ENCODE measurements at regions not wholly inside any gene's neighbourhood (a gene's known extent, or its start where the extent isn't known, plus 50 kb on each side); places are given as distances from the start of the nearest gene placed in this dataset.

DNA sequence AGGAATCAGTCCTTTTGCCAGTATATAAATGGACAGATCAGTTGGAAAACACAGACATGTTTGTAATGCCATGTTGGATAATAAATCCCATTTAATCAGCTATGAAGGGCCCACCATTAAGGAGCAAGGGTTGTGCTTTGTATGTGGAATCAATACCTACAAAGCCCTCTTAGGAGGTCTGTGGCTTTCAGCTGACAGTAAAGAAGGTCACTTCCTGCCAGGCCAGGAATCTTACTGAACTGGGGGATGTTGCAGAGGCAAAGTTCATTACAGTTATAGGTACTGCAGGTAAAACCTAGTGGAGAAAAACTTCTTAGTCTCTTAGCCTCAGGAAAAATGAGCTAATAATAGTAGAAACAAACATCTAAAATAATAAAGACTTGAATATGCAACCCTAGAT, 129.5 kb downstream of the FAM76B start:
- Mint-ChIP-seq H3K4me1 (peaks cover 20% of the 10 kb centered on the region), H3K4me3 (no peak overlapping the region), H3K9me3 (peaks cover 22% of the 10 kb centered on the region), H3K27me3 (ENCODE audit: low read depth) (no peaks in the 10 kb centered on the region), H3K27ac (peak overlapping the region; percentile 53), H3K36me3 (no peaks in the 10 kb centered on the region)
- no peak for DNase-seq (ENCODE audit: low spot score in 2 of 2, unreplicated experiment in 2 of 2)
- TF ChIP-seq, protein P1, sequence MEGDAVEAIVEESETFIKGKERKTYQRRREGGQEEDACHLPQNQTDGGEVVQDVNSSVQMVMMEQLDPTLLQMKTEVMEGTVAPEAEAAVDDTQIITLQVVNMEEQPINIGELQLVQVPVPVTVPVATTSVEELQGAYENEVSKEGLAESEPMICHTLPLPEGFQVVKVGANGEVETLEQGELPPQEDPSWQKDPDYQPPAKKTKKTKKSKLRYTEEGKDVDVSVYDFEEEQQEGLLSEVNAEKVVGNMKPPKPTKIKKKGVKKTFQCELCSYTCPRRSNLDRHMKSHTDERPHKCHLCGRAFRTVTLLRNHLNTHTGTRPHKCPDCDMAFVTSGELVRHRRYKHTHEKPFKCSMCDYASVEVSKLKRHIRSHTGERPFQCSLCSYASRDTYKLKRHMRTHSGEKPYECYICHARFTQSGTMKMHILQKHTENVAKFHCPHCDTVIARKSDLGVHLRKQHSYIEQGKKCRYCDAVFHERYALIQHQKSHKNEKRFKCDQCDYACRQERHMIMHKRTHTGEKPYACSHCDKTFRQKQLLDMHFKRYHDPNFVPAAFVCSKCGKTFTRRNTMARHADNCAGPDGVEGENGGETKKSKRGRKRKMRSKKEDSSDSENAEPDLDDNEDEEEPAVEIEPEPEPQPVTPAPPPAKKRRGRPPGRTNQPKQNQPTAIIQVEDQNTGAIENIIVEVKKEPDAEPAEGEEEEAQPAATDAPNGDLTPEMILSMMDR (IDR thresholded peaks at IDR 0.05; ENCODE audit: unreplicated experiment): no peak

DNA sequence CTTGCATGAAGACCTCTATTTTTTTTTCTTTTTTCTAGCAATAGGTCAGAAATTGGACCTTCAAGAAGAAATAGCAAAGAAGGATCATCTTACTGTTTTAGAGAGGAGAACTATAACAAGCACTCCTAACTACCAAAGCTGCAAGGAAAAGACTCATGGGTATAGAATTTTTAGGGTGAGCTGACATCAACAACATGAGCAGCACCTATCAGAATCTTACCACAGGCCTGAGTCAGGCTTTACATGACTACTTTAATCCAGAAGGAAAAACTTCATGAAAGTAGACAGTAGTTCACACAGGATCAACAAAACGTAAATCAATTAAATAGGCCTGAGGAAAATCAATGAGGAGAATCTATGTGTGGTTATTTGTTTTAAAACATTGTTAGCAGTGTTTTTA, 130.5 kb downstream of the FAM76B start:
- Mint-ChIP-seq H3K27ac (no peak overlapping the region), H3K27me3 (ENCODE audit: low read depth) (no peaks in the 10 kb centered on the region), H3K9me3 (peaks cover 12% of the 10 kb centered on the region), H3K36me3 (no peaks in the 10 kb centered on the region), H3K4me3 (no peak overlapping the region), H3K4me1 (peaks cover 20% of the 10 kb centered on the region)
- TF ChIP-seq, protein P1 (IDR thresholded peaks at IDR 0.05; ENCODE audit: unreplicated experiment): no peak
- no peak for DNase-seq (ENCODE audit: low spot score in 2 of 2, unreplicated experiment in 2 of 2)

DNA sequence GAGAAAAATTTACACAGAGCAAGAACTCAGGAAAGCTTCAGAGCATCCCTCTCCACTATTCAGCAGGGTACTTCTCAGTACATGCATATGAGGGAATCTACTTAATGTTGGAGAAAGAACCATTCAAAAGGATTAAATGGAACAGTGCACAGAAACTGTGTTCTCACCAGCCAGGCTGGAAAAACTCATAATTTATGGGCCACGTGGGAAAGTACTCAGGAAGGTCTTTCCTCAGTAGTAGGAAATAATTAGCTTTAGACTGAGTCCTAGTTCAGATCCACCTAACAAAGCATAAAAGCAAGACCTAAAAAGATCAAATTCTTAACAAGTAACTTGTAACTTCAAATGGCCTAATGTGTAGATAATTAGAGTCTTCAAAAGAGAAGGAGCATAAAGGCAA, 134.0 kb downstream of the FAM76B start:
- no peaks in the 10 kb centered on the region for H3K9me3 Mint-ChIP-seq
- H3K27me3 Mint-ChIP-seq (ENCODE audit: low read depth): no peaks in the 10 kb centered on the region
- no peak for DNase-seq (ENCODE audit: low spot score in 2 of 2, unreplicated experiment in 2 of 2)
- H3K36me3 Mint-ChIP-seq: no peaks in the 10 kb centered on the region
- peaks cover 42% of the 10 kb centered on the region for H3K4me1 Mint-ChIP-seq
- H3K27ac Mint-ChIP-seq: no peak overlapping the region
- H3K4me3 Mint-ChIP-seq: no peak overlapping the region
- TF ChIP-seq, protein P1 (IDR thresholded peaks at IDR 0.05; ENCODE audit: unreplicated experiment): no peak

DNA sequence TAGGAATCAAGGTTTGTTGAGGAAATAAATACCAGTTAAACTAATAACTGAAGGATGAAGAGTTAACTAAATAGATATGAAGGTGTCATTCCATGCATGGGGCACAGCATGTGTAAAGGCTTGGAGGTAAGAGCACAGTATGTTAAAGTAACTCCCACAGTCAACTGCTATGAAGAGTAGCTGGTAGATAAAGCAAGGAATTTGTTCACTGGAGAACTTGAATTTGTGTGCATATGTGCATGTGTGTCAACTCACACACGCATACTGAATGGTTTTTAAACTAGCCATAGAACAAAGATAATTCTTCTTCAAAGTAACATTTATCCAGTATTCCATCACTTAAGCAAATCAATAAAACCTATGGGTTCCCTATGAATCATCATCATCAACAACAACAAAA, 135.9 kb downstream of the FAM76B start:
- Mint-ChIP-seq H3K4me1 (peaks cover 35% of the 10 kb centered on the region), H3K27me3 (ENCODE audit: low read depth) (no peaks in the 10 kb centered on the region), H3K4me3 (no peak overlapping the region), H3K9me3 (no peaks in the 10 kb centered on the region), H3K36me3 (no peaks in the 10 kb centered on the region), H3K27ac (no peak overlapping the region)
- TF ChIP-seq, protein P1 (IDR thresholded peaks at IDR 0.05; ENCODE audit: unreplicated experiment): no peak
- DNase-seq (ENCODE audit: low spot score in 2 of 2, unreplicated experiment in 2 of 2): no peak

DNA sequence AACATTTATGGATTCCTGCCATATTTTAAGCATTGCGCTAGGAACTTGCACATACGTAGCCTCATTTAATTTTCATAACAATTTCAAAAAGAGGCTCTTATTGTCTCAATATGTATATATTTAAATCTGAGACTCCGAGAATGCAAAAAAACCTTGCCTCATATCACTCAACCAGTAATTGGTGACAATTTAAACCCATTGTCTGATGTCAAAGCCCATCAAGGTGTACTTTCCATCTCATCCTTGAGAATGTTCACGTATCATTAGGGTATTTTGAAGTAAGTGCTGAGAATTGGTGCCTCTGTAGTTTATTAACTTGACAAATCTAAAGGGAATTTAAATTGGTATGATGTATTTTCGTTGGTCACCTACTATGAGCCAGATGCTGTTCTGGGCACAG, 136.5 kb downstream of the FAM76B start:
- Mint-ChIP-seq H3K4me1 (peaks cover 39% of the 10 kb centered on the region), H3K9me3 (no peaks in the 10 kb centered on the region), H3K36me3 (no peaks in the 10 kb centered on the region), H3K27ac (no peak overlapping the region), H3K27me3 (ENCODE audit: low read depth) (no peaks in the 10 kb centered on the region), H3K4me3 (no peak overlapping the region)
- no peak for DNase-seq (ENCODE audit: low spot score in 2 of 2, unreplicated experiment in 2 of 2)
- TF ChIP-seq, protein P1 (IDR thresholded peaks at IDR 0.05; ENCODE audit: unreplicated experiment): no peak

DNA sequence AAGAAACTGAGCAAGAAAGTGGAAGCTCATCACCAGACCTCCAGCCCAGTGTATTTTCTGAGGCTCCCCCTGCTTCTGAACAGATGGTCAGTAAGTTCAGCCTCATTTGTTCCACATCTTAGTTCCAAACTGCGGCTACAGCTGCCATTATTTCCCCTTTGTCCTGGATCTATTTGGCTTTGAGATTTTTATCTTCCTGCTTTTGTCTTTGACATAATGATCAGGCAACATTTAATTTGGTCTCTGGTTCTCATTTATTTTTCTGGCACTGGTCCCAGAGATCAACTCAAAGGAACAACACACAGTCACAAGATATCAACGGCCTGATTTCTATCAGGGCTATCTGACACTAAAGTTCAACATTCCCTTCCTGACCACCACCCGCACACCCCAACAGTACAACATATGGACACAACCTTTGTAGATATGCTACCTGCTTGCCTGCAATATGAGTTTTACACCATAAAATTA, 137.5 kb downstream of the FAM76B start:
- TF ChIP-seq, protein P1 (IDR thresholded peaks at IDR 0.05; ENCODE audit: unreplicated experiment): no peak
- Mint-ChIP-seq H3K4me1 (peaks cover 46% of the 10 kb centered on the region), H3K36me3 (no peaks in the 10 kb centered on the region), H3K27me3 (ENCODE audit: low read depth) (no peaks in the 10 kb centered on the region), H3K27ac (peak overlapping the region; percentile 70), H3K4me3 (no peak overlapping the region), H3K9me3 (no peaks in the 10 kb centered on the region)
- no peak for DNase-seq (ENCODE audit: low spot score in 2 of 2, unreplicated experiment in 2 of 2)
